Upper lobe of left lung (tissue), 6 donors: ENCODE measurements at regions not wholly inside any gene's neighbourhood (a gene's known extent, or its start where the extent isn't known, plus 50 kb on each side); places are given as distances from the start of the nearest gene placed in this dataset.
A peak's percentile ranks its signal among the peaks of the same experiment; 100 is the strongest.

Experiments used
- ATAC-seq, 2 donors: fragments of 200-7000 bp; cut with Tn5 transposase; one replicate each; pipeline ENCODE4 v1.9.1; 2022; ENCODE audit warnings: mild to moderate bottlenecking in 2 of 2, moderate library complexity in 2 of 2; ENCODE audit not compliant: low FRiP score in 2 of 2
- DNase-seq, 2 donors: peaks; one replicate each; pipeline ENCODE4 v3.0.0-alpha.2; 2019 to 2020
- H3K27ac ChIP-seq, 4 donors: fragments of 200-600 bp; sonication (generic); one replicate each; pipeline ENCODE4 v1.5.1; 2016 to 2019
- H3K27me3 ChIP-seq, 4 donors: fragments of 200-600 bp; sonication (generic); one replicate each; pipeline ENCODE4 v1.5.1; 2017 to 2019
- H3K36me3 ChIP-seq, 4 donors: fragments of 200-600 bp; sonication (generic); one replicate each; pipeline ENCODE4 v1.5.1; 2016 to 2019
- H3K4me1 ChIP-seq, 4 donors: fragments of 200-600 bp; sonication (generic); one replicate each; pipeline ENCODE4 v1.5.1; 2018 to 2019
- H3K4me3 ChIP-seq, 4 donors: fragments of 200-600 bp; sonication (generic); one replicate each; pipeline ENCODE4 v1.5.1; 2017 to 2019; ENCODE audit warnings: mild to moderate bottlenecking in 2 of 4, moderate library complexity in 1 of 4
- H3K9me3 ChIP-seq, 4 donors: fragments of 200-600 bp; sonication (generic); one replicate each; pipeline ENCODE4 v1.5.1; 2018 to 2019
- EP300 ChIP-seq, 4 donors: sonication (generic); formaldehyde crosslinking; IDR thresholded peaks; one replicate each; pipeline ENCODE4 v1.5.1; 2017; ENCODE audit warnings: antibody characterized with exemption in 4 of 4, control low read depth in 2 of 4
- POLR2A ChIP-seq, 4 donors: fragments of 450-650 bp; IDR thresholded peaks; one replicate each; pipeline ENCODE4 v1.5.1; 2016 to 2017; ENCODE audit warnings: antibody characterized with exemption in 4 of 4, mild to moderate bottlenecking in 2 of 4
- POLR2AphosphoS5 ChIP-seq, 2 donors: sonication (generic); formaldehyde crosslinking; IDR thresholded peaks; one replicate each; pipeline ENCODE4 v1.5.1; 2017; ENCODE audit warnings: antibody characterized with exemption in 2 of 2
- WGBS, 2 donors: methylation state at CpG; one replicate each; pipeline ENCODE4 v1.1.5; 2017 to 2018; 5-methylcytosine and 5-hydroxymethylcytosine counted together
- TF ChIP-seq, protein P1 (sequence below), 6 experiments: fragments of 450-650 bp in 4 of 6; fragments of 200-600 bp in 2 of 6; sonication (generic) in 2 of 6; IDR thresholded peaks; one replicate each; pipeline ENCODE4 v1.5.1; 2016 to 2019; ENCODE audit warnings: antibody characterized with exemption in 6 of 6
- donor health status: DM: no; HTN: no; CAD: no; lungs with moderate emphysema.
- donor health status: DM: no; HTN: yes; CAD: no; lungs with severe emphysema.

DNA sequence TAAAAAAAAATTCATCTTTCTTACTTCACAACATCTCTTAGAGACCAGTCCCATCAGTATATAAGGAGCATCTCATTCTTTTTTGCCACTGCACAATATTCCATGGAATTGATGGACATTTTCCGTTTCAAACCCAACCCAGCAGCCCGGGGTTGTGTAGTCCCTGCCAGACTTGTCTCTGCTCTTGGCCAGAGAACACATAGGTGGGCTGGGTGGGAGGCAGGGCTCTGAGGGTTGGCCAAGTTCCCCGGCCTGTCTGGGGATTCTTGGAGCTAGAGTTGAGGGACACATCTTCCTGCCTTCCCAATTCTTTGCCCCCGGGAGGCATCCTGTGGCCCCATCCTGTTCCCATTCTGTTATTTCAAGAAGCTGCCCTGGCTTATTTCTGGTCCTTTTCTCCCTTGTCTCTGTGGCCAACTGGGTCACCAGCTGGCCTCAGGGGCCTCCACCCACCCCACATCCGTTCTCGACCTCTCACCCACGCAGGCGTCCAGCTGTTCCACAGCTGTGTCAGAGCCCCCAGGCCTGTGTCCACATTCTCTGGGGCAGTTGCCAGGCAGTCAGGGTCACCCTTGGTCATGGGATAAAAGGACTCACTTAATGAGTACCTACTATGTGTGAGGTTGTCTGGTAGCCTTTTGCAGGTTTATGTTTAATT is 52.0 kb upstream of the CCDC63 start:
- no peak overlapping the region for H3K4me3 ChIP-seq
- H3K27ac ChIP-seq, result no peak overlapping the region
- TF ChIP-seq POLR2AphosphoS5 (IDR thresholded peaks at IDR 0.05) (peak; percentile 52 to 58), POLR2A (IDR thresholded peaks at IDR 0.05) (no peak), EP300 (IDR thresholded peaks at IDR 0.05) (peak in 1 of 4 donors; percentile 5)
- ATAC-seq (peak in 1 of 2 donors; percentile 31), DNase-seq (peak in 1 of 2 donors; percentile 37)
- peaks cover 0 to 5% (median 0%) of the 10 kb centered on the region in 4 donors for H3K4me1 ChIP-seq
- H3K9me3 ChIP-seq, result no peaks in the 10 kb centered on the region
- no peaks in the 10 kb centered on the region for H3K27me3 ChIP-seq
- 63 to 66% methylated on average over 8 of the region's 8 CpGs for WGBS, 2 donors
- H3K36me3 ChIP-seq, result no peaks in the 10 kb centered on the region

DNA sequence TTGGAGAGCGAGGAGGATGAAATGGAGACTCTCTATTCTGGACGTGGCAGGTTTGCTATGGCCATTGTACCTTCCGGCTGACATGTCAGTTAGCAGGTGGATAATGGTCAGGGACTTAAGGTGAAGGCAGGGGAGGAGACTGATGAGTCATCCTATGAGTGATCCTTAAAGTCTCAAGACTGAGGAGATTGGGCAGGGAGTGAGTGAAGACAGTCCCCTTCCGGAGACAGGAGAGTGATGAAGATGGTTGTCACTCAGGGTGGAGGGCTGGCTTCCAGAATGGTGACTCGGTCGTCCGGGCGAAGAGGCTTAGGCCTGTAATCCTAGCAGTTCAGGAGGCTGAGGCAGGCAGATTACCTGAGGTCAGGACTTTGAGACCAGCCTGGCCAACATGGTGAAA is 49.8 kb upstream of the CCDC63 start:
- Histone ChIP-seq H3K36me3 (no peaks in the 10 kb centered on the region), H3K27ac (no peak overlapping the region), H3K4me3 (no peak overlapping the region), H3K4me1 (no peaks in the 10 kb centered on the region), H3K27me3 (no peaks in the 10 kb centered on the region), H3K9me3 (peaks cover 0 to 3% (median 0%) of the 10 kb centered on the region in 4 donors)
- no peak for ATAC-seq
- WGBS, 2 donors, result 81 to 94% methylated on average over 8 of the region's 8 CpGs
- no peak for TF ChIP-seq POLR2A (IDR thresholded peaks at IDR 0.05)
- no peak for TF ChIP-seq EP300 (IDR thresholded peaks at IDR 0.05)
- no peak for TF ChIP-seq POLR2AphosphoS5 (IDR thresholded peaks at IDR 0.05)
- TF ChIP-seq, protein P1, sequence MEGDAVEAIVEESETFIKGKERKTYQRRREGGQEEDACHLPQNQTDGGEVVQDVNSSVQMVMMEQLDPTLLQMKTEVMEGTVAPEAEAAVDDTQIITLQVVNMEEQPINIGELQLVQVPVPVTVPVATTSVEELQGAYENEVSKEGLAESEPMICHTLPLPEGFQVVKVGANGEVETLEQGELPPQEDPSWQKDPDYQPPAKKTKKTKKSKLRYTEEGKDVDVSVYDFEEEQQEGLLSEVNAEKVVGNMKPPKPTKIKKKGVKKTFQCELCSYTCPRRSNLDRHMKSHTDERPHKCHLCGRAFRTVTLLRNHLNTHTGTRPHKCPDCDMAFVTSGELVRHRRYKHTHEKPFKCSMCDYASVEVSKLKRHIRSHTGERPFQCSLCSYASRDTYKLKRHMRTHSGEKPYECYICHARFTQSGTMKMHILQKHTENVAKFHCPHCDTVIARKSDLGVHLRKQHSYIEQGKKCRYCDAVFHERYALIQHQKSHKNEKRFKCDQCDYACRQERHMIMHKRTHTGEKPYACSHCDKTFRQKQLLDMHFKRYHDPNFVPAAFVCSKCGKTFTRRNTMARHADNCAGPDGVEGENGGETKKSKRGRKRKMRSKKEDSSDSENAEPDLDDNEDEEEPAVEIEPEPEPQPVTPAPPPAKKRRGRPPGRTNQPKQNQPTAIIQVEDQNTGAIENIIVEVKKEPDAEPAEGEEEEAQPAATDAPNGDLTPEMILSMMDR (IDR thresholded peaks at IDR 0.05), result no peak
- no peak for DNase-seq
